Gastrocnemius medialis (tissue), 4 donors: ENCODE measurements at regions not wholly inside any gene's neighbourhood (a gene's known extent, or its start where the extent isn't known, plus 50 kb on each side); places are given as distances from the start of the nearest gene placed in this dataset.

Source experiments
- CTCF ChIP-seq, 5 experiments: fragments of 450-650 bp in 3 of 5; fragments of 200-600 bp in 2 of 5; sonication (generic) in 2 of 5; IDR thresholded peaks in 4 of 5; conservative IDR thresholded peaks in 1 of 5; 1 replicate in 4 of 5; 2 replicates in 1 of 5; pipeline ENCODE4 v1.5.1; 2016 to 2019; ENCODE audit warnings: antibody characterized with exemption in 5 of 5, mild to moderate bottlenecking in 3 of 5, moderate library complexity in 3 of 5
- POLR2A ChIP-seq, 2 donors: fragments of 450-650 bp; IDR thresholded peaks; one replicate each; pipeline ENCODE4 v1.6.1; 2017; ENCODE audit warnings: antibody characterized with exemption in 2 of 2, mild to moderate bottlenecking in 2 of 2, moderate library complexity in 2 of 2

DNA sequence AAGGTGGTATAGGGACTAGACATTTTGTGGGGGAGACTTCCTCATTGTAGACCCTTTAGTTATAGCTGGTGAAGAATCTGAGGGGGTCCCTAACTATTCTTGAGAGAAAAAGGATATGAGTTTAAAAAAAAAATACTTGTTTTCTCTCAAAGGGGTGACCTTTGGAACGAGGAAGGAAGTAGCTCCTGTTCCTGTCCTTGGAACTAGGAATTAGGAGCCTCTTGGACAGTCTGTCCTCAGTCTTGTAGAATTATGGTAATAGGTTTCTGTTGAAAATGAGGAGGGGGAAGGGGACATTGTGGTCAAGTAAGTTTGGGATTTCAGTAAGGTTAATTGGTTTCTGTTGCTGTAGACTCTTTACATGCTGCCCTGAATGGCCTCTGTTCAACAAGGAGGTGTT is 56.5 kb downstream of the PLEKHG1 start:
- TF ChIP-seq CTCF (IDR thresholded peaks at IDR 0.05 in 4 of 5, conservative IDR thresholded peaks at IDR 0.05 in 1 of 5) (no peak), POLR2A (IDR thresholded peaks at IDR 0.05) (no peak)
